IMR-90 (cell line): ENCODE measurements at regions not wholly inside any gene's neighbourhood (a gene's known extent, or its start where the extent isn't known, plus 50 kb on each side); places are given as distances from the start of the nearest gene placed in this dataset.
"Not testable (repeated sequence)": the region's sequence is repeated elsewhere in the genome, so short reads cannot be mapped to it uniquely, and the experiment has no call there.

Experiments
- ATAC-seq: fragments of 200-7000 bp; cut with Tn5 transposase; 2 replicates; pipeline ENCODE4 v1.9.1; 2020; ENCODE audit warnings: low read depth, mild to moderate bottlenecking, moderate library complexity
- BruUV-seq: library from RNA; stranded (reverse); fragments of 400-500 nt; replicated peaks from 2 replicates; lab custom pipeline; 2021; lab: Mats Ljungman, UMichigan
- CTCF ChIA-PET: fragments of 300-600 bp; formaldehyde crosslinking; extraction: SDS; loops from one replicate; lab custom pipeline; 2021; ENCODE audit warnings: antibody characterized with exemption; lab: Yijun Ruan, JAX
- POLR2A ChIA-PET: fragments of 300-600 bp; sonication (Branson Sonifier 250); formaldehyde crosslinking; loops from one replicate; lab custom pipeline; 2022; ENCODE audit warnings: antibody characterized with exemption; ENCODE audit not compliant: unreplicated experiment; lab: Charles Lee
- DNase-seq: peaks from one replicate; pipeline ENCODE4 v3.0.0; 2013
- H2AFZ ChIP-seq: replicated peaks from 2 replicates; pipeline ENCODE3; 2013; ENCODE audit warnings: low read length, mild to moderate bottlenecking; ENCODE audit not compliant: poor library complexity
- H2AK5ac ChIP-seq: 2 replicates; pipeline ENCODE4 v1.6.1; 2013; ENCODE audit warnings: low read depth, low read length, inconsistent platforms
- H2AK9ac ChIP-seq: replicated peaks from 2 replicates; pipeline ENCODE3; 2013; ENCODE audit warnings: mild to moderate bottlenecking, low read depth, low read length, moderate library complexity; ENCODE audit not compliant: poor library complexity
- H2BK120ac ChIP-seq: 2 replicates; pipeline ENCODE4 v1.6.1; 2013; ENCODE audit warnings: low read depth, low read length, inconsistent platforms
- H2BK15ac ChIP-seq: 3 replicates; pipeline ENCODE4 v1.6.1; 2013; ENCODE audit warnings: low read depth, low read length, inconsistent platforms
- H2BK20ac ChIP-seq: 2 replicates; pipeline ENCODE4 v1.6.1; 2013; ENCODE audit warnings: low read depth, mild to moderate bottlenecking, inconsistent platforms, low read length, moderate library complexity
- H2BK5ac ChIP-seq: 2 replicates; pipeline ENCODE4 v1.6.1; 2013; ENCODE audit warnings: mild to moderate bottlenecking, low read depth, low read length, inconsistent platforms; ENCODE audit not compliant: poor library complexity, severe bottlenecking
- H3K14ac ChIP-seq: replicated peaks from 2 replicates; pipeline ENCODE4 v1.6.1; 2013; ENCODE audit warnings: low read depth, low read length, inconsistent platforms
- H3K18ac ChIP-seq: 2 replicates; pipeline ENCODE4 v1.6.1; 2013; ENCODE audit warnings: low read depth, low read length, control low read depth
- H3K23ac ChIP-seq: 2 replicates; pipeline ENCODE4 v1.6.1; 2013; ENCODE audit warnings: low read depth, low read length, inconsistent platforms
- H3K27ac ChIP-seq: 2 replicates; pipeline ENCODE4 v1.5.1; 2013; ENCODE audit warnings: mild to moderate bottlenecking, control low read depth, low read length; ENCODE audit not compliant: insufficient read depth
- H3K27me3 ChIP-seq: 2 replicates; pipeline ENCODE4 v1.6.1; 2013; ENCODE audit warnings: low read length; ENCODE audit not compliant: control insufficient read depth, insufficient read depth
- H3K36me3 ChIP-seq: 2 replicates; pipeline ENCODE4 v1.6.1; 2013; ENCODE audit warnings: low read length, mixed read lengths; ENCODE audit not compliant: control insufficient read depth, insufficient read depth
- H3K4ac ChIP-seq: 2 replicates; pipeline ENCODE4 v1.6.1; 2013; ENCODE audit warnings: low read depth, low read length, inconsistent platforms
- H3K4me1 ChIP-seq: 2 replicates; pipeline ENCODE4 v1.6.1; 2013; ENCODE audit warnings: low read length, mixed read lengths; ENCODE audit not compliant: control insufficient read depth, insufficient read depth
- H3K4me2 ChIP-seq: 2 replicates; pipeline ENCODE4 v1.6.1; 2013; ENCODE audit warnings: low read depth, mild to moderate bottlenecking, control low read depth, low read length, moderate library complexity
- H3K4me3 ChIP-seq: 2 replicates; pipeline ENCODE4 v1.5.1; 2013; ENCODE audit warnings: low read depth, mild to moderate bottlenecking, control low read depth, low read length, moderate library complexity; ENCODE audit not compliant: insufficient read depth
- H3K56ac ChIP-seq: 2 replicates; pipeline ENCODE4 v1.6.1; 2013; ENCODE audit warnings: low read length, inconsistent platforms; ENCODE audit not compliant: insufficient read depth; ENCODE audit errors: extremely low read depth
- H3K79me1 ChIP-seq, 2 experiments: 2 replicates each; pipeline ENCODE4 v1.6.1; 2013; ENCODE audit warnings: low read length in 2 of 2, inconsistent platforms in 1 of 2, low read depth in 1 of 2
- H3K9ac ChIP-seq: 2 replicates; pipeline ENCODE4 v1.6.1; 2013; ENCODE audit warnings: low read depth, low read length, control low read depth
- H3K9me1 ChIP-seq: 2 replicates; pipeline ENCODE4 v1.6.1; 2013; ENCODE audit warnings: low read length, inconsistent platforms; ENCODE audit not compliant: insufficient read depth
- H3K9me3 ChIP-seq: 2 replicates; pipeline ENCODE4 v1.6.1; 2013; ENCODE audit warnings: low read length; ENCODE audit not compliant: control insufficient read depth, insufficient read depth
- H4K20me1 ChIP-seq: 2 replicates; pipeline ENCODE4 v1.6.1; 2013; ENCODE audit warnings: low read length, inconsistent platforms; ENCODE audit not compliant: insufficient read depth
- H4K5ac ChIP-seq: 2 replicates; pipeline ENCODE4 v1.6.1; 2013; ENCODE audit warnings: mild to moderate bottlenecking, low read depth, low read length, control low read depth
- H4K8ac ChIP-seq, 2 experiments: 2 replicates each; pipeline ENCODE4 v1.6.1; 2013; ENCODE audit warnings: low read depth in 2 of 2, low read length in 2 of 2, control low read depth in 1 of 2, inconsistent platforms in 1 of 2
- H4K91ac ChIP-seq: 2 replicates; pipeline ENCODE4 v1.6.1; 2013; ENCODE audit warnings: low read depth, low read length, inconsistent platforms; ENCODE audit not compliant: insufficient read depth
- dilution Hi-C: fragments of 300-500 bp; cut with HindIII; formaldehyde crosslinking; loops from one replicate; pipeline ENCODE4 v1.14.3; 2018; ENCODE audit warnings: low sequenced_read_pairs; ENCODE audit not compliant: unreplicated experiment
- in situ Hi-C: fragments of 300-500 bp; cut with MboI; formaldehyde crosslinking; loops from 3 replicates; pipeline ENCODE4 v1.14.3; 2019; ENCODE audit warnings: low sequenced_read_pairs, inconsistent platforms, mixed read lengths
- intact Hi-C: fragments of 100-400 bp; cut with micrococcal nuclease; formaldehyde crosslinking; loops from 2 replicates; pipeline ENCODE4 v1.10.0; 2022

GRCh38 chr12:42860331-42860730 is 270.8 kb upstream of the PRICKLE1 start:
- Histone ChIP-seq H4K91ac (peak overlapping the region; percentile 13; the same call in 1 of the 2 replicates), H3K18ac (peak overlapping the region; percentile 92), H2BK120ac (peak overlapping the region; percentile 44; the same call in 1 of the 2 replicates), H3K14ac (peak overlapping the region; percentile 42; the same call in 1 of the 2 replicates), H3K4me1 (peaks cover 17% of the 10 kb centered on the region), H4K5ac (peak overlapping the region; percentile 29; the same call in 1 of the 2 replicates), H4K8ac (peak overlapping the region in 1 of 2 experiments; percentile 30; a peak in 1 of 4 replicates), H2BK20ac (peak overlapping the region; percentile 71), H3K4ac (peak overlapping the region; percentile 27; the same call in 1 of the 2 replicates)
- POLR2A ChIA-PET, H2AFZ ChIP-seq, H3K4me3 ChIP-seq, dilution Hi-C loops, intact Hi-C loops, H3K23ac ChIP-seq, H3K36me3 ChIP-seq, H4K20me1 ChIP-seq, H2BK15ac ChIP-seq, H3K4me2 ChIP-seq, H3K9ac ChIP-seq, in situ Hi-C loops, H3K9me3 ChIP-seq, H3K27me3 ChIP-seq, H2AK5ac ChIP-seq, H3K56ac ChIP-seq, H2AK9ac ChIP-seq, BruUV-seq, H2BK5ac ChIP-seq, H3K9me1 ChIP-seq, H3K27ac ChIP-seq, H3K79me1 ChIP-seq: not testable (repeated sequence)
- CTCF ChIA-PET = interaction anchor here (0.6 to 1.2 kb wide), 3 partner anchors 10 to 477 kb away, joined by 3 to 4 read pairs (median 3); no protein-coding TSS in a partner anchor
- ATAC-seq (0 out of 2 replicates have a peak, but pooled peaks have one; percentile 11), DNase-seq (peak; percentile 51)
